ENCODE measurements at regions not wholly inside any gene's neighbourhood (a gene's known extent, or its start where the extent isn't known, plus 50 kb on each side); places are given as distances from the start of the nearest gene placed in this dataset.

DNA sequence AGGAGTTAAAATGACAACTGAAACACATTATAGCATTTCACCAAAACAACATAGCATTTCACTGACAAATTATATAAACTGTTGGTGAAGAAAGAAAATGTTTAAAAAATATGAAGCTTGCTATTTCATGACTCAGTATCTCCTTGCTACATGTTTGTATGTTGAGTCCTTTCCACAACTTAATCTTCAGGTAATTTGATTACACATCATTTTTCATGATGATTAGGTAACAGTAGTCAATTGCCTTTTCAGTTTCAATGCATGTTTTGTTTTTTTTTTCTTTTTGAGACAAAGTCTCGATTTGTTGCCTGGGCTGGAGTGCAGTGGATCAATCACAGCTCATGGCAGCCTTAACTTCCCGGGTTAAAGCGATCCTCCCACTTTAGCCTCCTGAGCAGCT lies 177.8 kb upstream of the PMFBP1 start:
- FAIRE-seq, result no peak
- no peak overlapping the region for H2AFZ ChIP-seq (ENCODE audit: low read length)
- TF ChIP-seq CBX5 (IDR thresholded peaks at IDR 0.05; ENCODE audit: low read depth, low read length) (no peak), SP1 (IDR thresholded peaks at IDR 0.05; ENCODE audit: low read depth, low read length) (no peak), BCL11A (IDR thresholded peaks at IDR 0.05; ENCODE audit: low read depth in 2 of 2, low read length in 2 of 2) (no peak), SUZ12 (IDR thresholded peaks at IDR 0.05; ENCODE audit: low read length) (no peak), ASH2L (IDR thresholded peaks at IDR 0.05; ENCODE audit: low read length) (no peak), NRF1 (IDR thresholded peaks at IDR 0.05; ENCODE audit: low read depth, low read length) (no peak), FOSL1 (IDR thresholded peaks at IDR 0.05; ENCODE audit: insufficient read depth, low read depth, low read length) (no peak), CEBPB (IDR thresholded peaks at IDR 0.05; ENCODE audit: low read depth, low read length) (no peak), SP2 (IDR thresholded peaks at IDR 0.05; ENCODE audit: low read length) (no peak), E2F6 (IDR thresholded peaks at IDR 0.05) (no peak), ATF2 (IDR thresholded peaks at IDR 0.05; ENCODE audit: low read length) (no peak)

More for the DNA sequence above, 177.8 kb upstream of the PMFBP1 start:
- Histone ChIP-seq H3K23me2 (ENCODE audit: low read depth, low read length) (no peaks in the 10 kb centered on the region; the same call in 1 of the 2 replicates), H3K56ac (replicated peaks; ENCODE audit: insufficient read length, low read depth, low read length) (no peak overlapping the region), H3K4me1 (replicated peaks in 1 of 4; ENCODE audit: control insufficient read depth in 3 of 4, insufficient read depth in 4 of 4, low read length in 3 of 4) (no peaks in the 10 kb centered on the region; a peak in 1 of 7 replicates), H2BK12ac (ENCODE audit: low read depth, low read length) (no peak overlapping the region), H3K79me1 (ENCODE audit: low read depth, low read length) (no peaks in the 10 kb centered on the region), H4K5ac (ENCODE audit: insufficient read length, low read depth, low read length) (no peak overlapping the region), H3K4ac (replicated peaks; ENCODE audit: insufficient read length, low read depth, low read length) (no peak overlapping the region), H3K27me3 (replicated peaks in 1 of 4; ENCODE audit: control insufficient read depth in 3 of 4, extremely low read depth in 1 of 4, insufficient read depth in 3 of 4, low read length in 3 of 4) (no peaks in the 10 kb centered on the region), H3K4me3 (ENCODE audit: extremely low read depth in 1 of 4, insufficient read depth in 2 of 4, low read depth in 3 of 4, low read length in 4 of 4) (no peak overlapping the region), H2BK5ac (ENCODE audit: low read depth, low read length) (no peak overlapping the region), H3K4me2 (ENCODE audit: insufficient read depth in 1 of 2, low read depth in 2 of 2, low read length in 2 of 2) (no peak overlapping the region), H3K14ac (ENCODE audit: insufficient read length) (no peak overlapping the region), H3K27ac (ENCODE audit: low read depth, low read length) (no peak overlapping the region), H3K23ac (ENCODE audit: insufficient read length) (no peak overlapping the region), H2BK20ac (ENCODE audit: low read length) (no peak overlapping the region), H4K91ac (replicated peaks; ENCODE audit: insufficient read length, low read length) (no peak overlapping the region), H3K18ac (ENCODE audit: extremely low read depth, low read length) (no peak overlapping the region), H2AK5ac (ENCODE audit: low read depth, low read length) (no peak overlapping the region), H2BK120ac (replicated peaks; ENCODE audit: low read depth, low read length) (no peak overlapping the region), H2BK15ac (ENCODE audit: low read length) (no peak overlapping the region), H3K36me3 (ENCODE audit: control insufficient read depth in 2 of 4, insufficient read depth in 4 of 4, low read length in 3 of 4) (no peaks in the 10 kb centered on the region), H4K8ac (ENCODE audit: extremely low read depth, insufficient read depth, low read length) (no peak overlapping the region), H3K79me2 (ENCODE audit: control insufficient read depth in 1 of 2, insufficient read depth in 2 of 2, low read length in 2 of 2) (no peaks in the 10 kb centered on the region), H3K9me3 (ENCODE audit: insufficient read depth in 2 of 2, low read depth in 1 of 2, low read length in 1 of 2) (no peaks in the 10 kb centered on the region), H3K9ac (replicated peaks in 1 of 4; ENCODE audit: extremely low read depth in 1 of 4, low read depth in 3 of 4, low read length in 3 of 4) (no peak overlapping the region), H4K20me1 (replicated peaks in 1 of 2; ENCODE audit: control insufficient read depth in 1 of 2, insufficient read depth in 2 of 2, low read length in 2 of 2) (no peaks in the 10 kb centered on the region)
- DNase-seq (ENCODE audit: low read depth in 1 of 2, low spot score in 2 of 2), result no peak
- ChIA-PET POLR2A (ENCODE audit: partially characterized antibody) (interaction anchor here (0.6 kb wide), 1 partner anchor 27 kb away, joined by 4 read pairs; no protein-coding TSS in a partner anchor), CTCF (ENCODE audit: partially characterized antibody) (no interaction called here)
- 98% methylated on average over 3 of the region's 3 CpGs; no CpG with 5 or more reads in 1 of the 2 experiments for WGBS, 2 experiments (ENCODE audit: extremely low coverage in 1 of 2, insufficient coverage in 1 of 2, insufficient read length in 1 of 2, insufficient replicate concordance in 2 of 2, low coverage in 1 of 2, low lambda C conversion rate in 2 of 2, missing lambda C conversion rate in 1 of 2)
